H1 (cell line): ENCODE measurements at regions not wholly inside any gene's neighbourhood (a gene's known extent, or its start where the extent isn't known, plus 50 kb on each side); places are given as distances from the start of the nearest gene placed in this dataset.

ENCODE experiments used
- CTCF ChIA-PET: fragments of 300-600 bp; sonication (Branson Sonifier 250); formaldehyde crosslinking; loops from one replicate; lab custom pipeline; 2021; ENCODE audit not compliant: partially characterized antibody; lab: Charles Lee
- POLR2A ChIA-PET: fragments of 300-600 bp; sonication (Branson Sonifier 250); formaldehyde crosslinking; loops from one replicate; lab custom pipeline; 2021; ENCODE audit warnings: inconsistent platforms; ENCODE audit not compliant: partially characterized antibody; lab: Charles Lee
- DNase-seq, 2 experiments: peaks; one replicate each; pipeline versions ENCODE4 v3.0.0 to v3.0.0-alpha.2; 2010 to 2022; ENCODE audit warnings: low spot score in 2 of 2, low read depth in 1 of 2, mixed read lengths in 1 of 2
- FAIRE-seq: peaks from 2 replicates; lab custom pipeline; 2011; peaks lifted over from hg19 to GRCh38; lab: Jason Lieb, UNC
- H2AFZ ChIP-seq: 2 replicates; pipeline ENCODE4 v1.8.1; 2012; ENCODE audit warnings: low read length, inconsistent platforms
- H2AK5ac ChIP-seq: 2 replicates; pipeline ENCODE4 v1.6.1; 2013; ENCODE audit warnings: low read depth, low read length
- H2BK120ac ChIP-seq: replicated peaks from 2 replicates; pipeline ENCODE3; 2013; ENCODE audit warnings: low read depth, low read length, inconsistent platforms
- H2BK12ac ChIP-seq: 2 replicates; pipeline ENCODE4 v1.6.1; 2013; ENCODE audit warnings: low read depth, low read length
- H2BK15ac ChIP-seq: 2 replicates; pipeline ENCODE4 v1.6.1; 2013; ENCODE audit warnings: low read length
- H2BK20ac ChIP-seq: 2 replicates; pipeline ENCODE4 v1.6.1; 2013; ENCODE audit warnings: low read length
- H2BK5ac ChIP-seq: 2 replicates; pipeline ENCODE4 v1.6.1; 2013; ENCODE audit warnings: low read depth, low read length
- H3K14ac ChIP-seq: 2 replicates; pipeline ENCODE4 v1.6.1; 2013; ENCODE audit warnings: inconsistent platforms; ENCODE audit not compliant: insufficient read length
- H3K18ac ChIP-seq: 2 replicates; pipeline ENCODE4 v1.6.1; 2013; ENCODE audit warnings: low read length; ENCODE audit errors: extremely low read depth
- H3K23ac ChIP-seq: 2 replicates; pipeline ENCODE4 v1.6.1; 2013; ENCODE audit warnings: inconsistent platforms; ENCODE audit not compliant: insufficient read length
- H3K23me2 ChIP-seq: 2 replicates; pipeline ENCODE4 v1.6.1; 2013; ENCODE audit warnings: low read depth, low read length
- H3K27ac ChIP-seq: 2 replicates; pipeline ENCODE4 v1.6.1; 2011; ENCODE audit warnings: low read depth, low read length, inconsistent platforms
- H3K27me3 ChIP-seq, 4 experiments: replicated peaks in 1 of 4; 1 replicate in 1 of 4; 2 replicates in 3 of 4; pipeline versions ENCODE4 v1.6.1 to v1.8.1; 2011 to 2013; ENCODE audit warnings: low read length in 3 of 4, mild to moderate bottlenecking in 3 of 4, inconsistent platforms in 2 of 4, mixed read lengths in 2 of 4, moderate library complexity in 1 of 4; ENCODE audit not compliant: control insufficient read depth in 3 of 4, insufficient read depth in 3 of 4; ENCODE audit errors: extremely low read depth in 1 of 4
- H3K36me3 ChIP-seq, 4 experiments: 2 replicates each; pipeline versions ENCODE4 v1.6.1 to v1.8.1; 2011 to 2013; ENCODE audit warnings: mild to moderate bottlenecking in 4 of 4, low read length in 3 of 4, moderate library complexity in 2 of 4, control low read depth in 1 of 4, inconsistent platforms in 1 of 4; ENCODE audit not compliant: insufficient read depth in 4 of 4, control insufficient read depth in 2 of 4
- H3K4ac ChIP-seq: replicated peaks from 2 replicates; pipeline ENCODE3; 2013; ENCODE audit warnings: low read length, low read depth, mixed read lengths, inconsistent platforms; ENCODE audit not compliant: insufficient read length
- H3K4me1 ChIP-seq, 4 experiments: replicated peaks in 1 of 4; 1 replicate in 1 of 4; 2 replicates in 3 of 4; pipeline versions ENCODE4 v1.6.1 to v1.8.1; 2011 to 2013; ENCODE audit warnings: low read length in 3 of 4, inconsistent platforms in 2 of 4, mixed read lengths in 1 of 4; ENCODE audit not compliant: insufficient read depth in 4 of 4, control insufficient read depth in 3 of 4
- H3K4me2 ChIP-seq, 2 experiments: 2 replicates each; pipeline versions ENCODE4 v1.6.1 to v1.8.1; 2011 to 2013; ENCODE audit warnings: low read depth in 2 of 2, low read length in 2 of 2, control low read depth in 1 of 2, inconsistent platforms in 1 of 2, mild to moderate bottlenecking in 1 of 2; ENCODE audit not compliant: insufficient read depth in 1 of 2
- H3K4me3 ChIP-seq, 4 experiments: fragments of 200-600, 300-600 bp in 1 of 4; sonication (generic), shearing (Covaris generic), sonication (Bioruptor Twin) in 1 of 4; 2 replicates each; pipeline versions ENCODE4 v1.5.1 to v1.8.1; 2011 to 2016; ENCODE audit warnings: low read length in 4 of 4, low read depth in 3 of 4, control low read depth in 2 of 4, inconsistent platforms in 2 of 4, mild to moderate bottlenecking in 2 of 4, mixed read lengths in 1 of 4, moderate library complexity in 1 of 4; ENCODE audit not compliant: insufficient read depth in 2 of 4; ENCODE audit errors: extremely low read depth in 1 of 4
- H3K56ac ChIP-seq: replicated peaks from 2 replicates; pipeline ENCODE3; 2013; ENCODE audit warnings: low read depth, mild to moderate bottlenecking, mixed read lengths, low read length, inconsistent platforms; ENCODE audit not compliant: insufficient read length
- H3K79me1 ChIP-seq: 2 replicates; pipeline ENCODE4 v1.6.1; 2013; ENCODE audit warnings: low read depth, low read length, control low read depth
- H3K79me2 ChIP-seq, 2 experiments: 2 replicates each; pipeline versions ENCODE4 v1.6.1 to v1.8.1; 2012 to 2013; ENCODE audit warnings: low read length in 2 of 2, mild to moderate bottlenecking in 2 of 2, inconsistent platforms in 1 of 2; ENCODE audit not compliant: insufficient read depth in 2 of 2, control insufficient read depth in 1 of 2
- H3K9ac ChIP-seq, 4 experiments: replicated peaks in 1 of 4; 1 replicate in 1 of 4; 2 replicates in 3 of 4; pipeline versions ENCODE4 v1.6.1 to v1.8.1; 2011 to 2013; ENCODE audit warnings: low read depth in 3 of 4, low read length in 3 of 4, control low read depth in 2 of 4, mild to moderate bottlenecking in 2 of 4, moderate library complexity in 2 of 4, inconsistent platforms in 1 of 4; ENCODE audit errors: extremely low read depth in 1 of 4
- H3K9me3 ChIP-seq, 2 experiments: 2 replicates each; pipeline versions ENCODE4 v1.6.1 to v1.8.1; 2012 to 2013; ENCODE audit warnings: mild to moderate bottlenecking in 2 of 2, moderate library complexity in 2 of 2, control low read depth in 1 of 2, inconsistent platforms in 1 of 2, low read depth in 1 of 2, low read length in 1 of 2, mixed read lengths in 1 of 2; ENCODE audit not compliant: insufficient read depth in 2 of 2
- H4K20me1 ChIP-seq, 2 experiments: replicated peaks in 1 of 2; 2 replicates each; pipeline versions ENCODE3 to v1.8.1; 2011 to 2013; ENCODE audit warnings: inconsistent platforms in 2 of 2, low read length in 2 of 2, mild to moderate bottlenecking in 1 of 2; ENCODE audit not compliant: insufficient read depth in 2 of 2, control insufficient read depth in 1 of 2
- H4K5ac ChIP-seq: 2 replicates; pipeline ENCODE4 v1.6.1; 2013; ENCODE audit warnings: low read length, low read depth, mixed read lengths, inconsistent platforms; ENCODE audit not compliant: insufficient read length
- H4K8ac ChIP-seq: 2 replicates; pipeline ENCODE4 v1.8.0; 2013; ENCODE audit warnings: mild to moderate bottlenecking, moderate library complexity, low read length, inconsistent platforms; ENCODE audit not compliant: insufficient read depth; ENCODE audit errors: extremely low read depth
- H4K91ac ChIP-seq: replicated peaks from 2 replicates; pipeline ENCODE3; 2013; ENCODE audit warnings: low read length, mixed read lengths, inconsistent platforms; ENCODE audit not compliant: insufficient read length
- CTCF ChIP-seq, 3 experiments: IDR thresholded peaks; 1 replicate in 2 of 3; 2 replicates in 1 of 3; pipeline versions ENCODE4 v1.5.1 to v1.6.1; 2011; ENCODE audit warnings: low read length in 3 of 3, mild to moderate bottlenecking in 3 of 3, inconsistent platforms in 2 of 3, low read depth in 1 of 3, moderate library complexity in 1 of 3; ENCODE audit not compliant: insufficient read depth in 1 of 3; ENCODE audit errors: control extremely low read depth in 1 of 3
- FOSL1 ChIP-seq: IDR thresholded peaks from 2 replicates; pipeline ENCODE4 v1.6.1; 2011; ENCODE audit warnings: mild to moderate bottlenecking, low read depth, low read length, moderate library complexity; ENCODE audit not compliant: insufficient read depth
- RAD21 ChIP-seq, 2 experiments: IDR thresholded peaks in 1 of 2; conservative IDR thresholded peaks in 1 of 2; 2 replicates each; pipeline ENCODE4 v1.6.1; 2011; ENCODE audit warnings: low read depth in 2 of 2, low read length in 2 of 2, improper control_type of control experiment in 1 of 2, inconsistent platforms in 1 of 2, mild to moderate bottlenecking in 1 of 2, moderate library complexity in 1 of 2
- RBBP5 ChIP-seq: IDR thresholded peaks from 2 replicates; pipeline ENCODE4 v1.7.1; 2012; ENCODE audit warnings: low read depth, mild to moderate bottlenecking, inconsistent platforms, low read length, moderate library complexity, borderline replicate concordance
- RNF2 ChIP-seq: fragments of 200-900, 300-1000 bp; sonication (generic); IDR thresholded peaks from 2 replicates; pipeline ENCODE4 v1.7.1; 2016; ENCODE audit warnings: borderline replicate concordance, low read depth, mild to moderate bottlenecking, antibody characterized with exemption, low read length; ENCODE audit not compliant: poor library complexity, severe bottlenecking; ENCODE audit errors: missing control alignments
- ZNF274 ChIP-seq: IDR thresholded peaks from 2 replicates; pipeline ENCODE4 v1.7.0; 2012; ENCODE audit warnings: low read length, borderline replicate concordance; ENCODE audit errors: extremely low read depth
- WGBS, 2 experiments: shearing (Covaris generic) in 1 of 2; methylation state at CpG; one replicate each; pipeline versions ENCODE4 v1.1.6 to v1.1.7; 2013 to 2015; ENCODE audit warnings: low lambda C conversion rate in 2 of 2, mixed read lengths in 2 of 2, inconsistent platforms in 1 of 2, low coverage in 1 of 2, missing lambda C conversion rate in 1 of 2; ENCODE audit not compliant: insufficient replicate concordance in 2 of 2, insufficient coverage in 1 of 2, insufficient read length in 1 of 2; ENCODE audit errors: extremely low coverage in 1 of 2, missing lambda C conversion rate in 1 of 2; 5-methylcytosine and 5-hydroxymethylcytosine counted together

GRCh38 chr2:139790807-139791752 is 1010.9 kb upstream of the NXPH2 start:
- Histone ChIP-seq H3K27ac (no peak overlapping the region), H3K79me1 (no peaks in the 10 kb centered on the region), H4K91ac (no peak overlapping the region), H2BK20ac (no peak overlapping the region), H3K9me3 (no peaks in the 10 kb centered on the region), H3K23ac (no peak overlapping the region), H3K79me2 (no peaks in the 10 kb centered on the region), H2BK15ac (no peak overlapping the region), H3K4ac (no peak overlapping the region), H2AFZ (no peak overlapping the region), H3K14ac (no peak overlapping the region), H4K20me1 (no peaks in the 10 kb centered on the region), H4K5ac (no peak overlapping the region), H3K23me2 (no peaks in the 10 kb centered on the region)
- FAIRE-seq: peak; percentile 32
- CTCF ChIA-PET: interaction anchor here (0.9 to 1.1 kb wide), 2 partner anchors 10 to 201 kb away, joined by 3 to 6 read pairs; no protein-coding TSS in a partner anchor
- no peak for DNase-seq
- 88% methylated on average over 3 of the region's 3 CpGs; no CpG with 5 or more reads in 1 of the 2 experiments for WGBS, 2 experiments
- TF ChIP-seq FOSL1: no peak
- no peak for TF ChIP-seq RNF2
- no peak for TF ChIP-seq RBBP5
- no peak for TF ChIP-seq ZNF274
- peak in 1 of 3 experiments; percentile 32; a peak in 2 of 4 replicates for TF ChIP-seq CTCF (IDR thresholded peaks at IDR 0.05; ENCODE audit: control extremely low read depth in 1 of 3, insufficient read depth in 1 of 3, low read depth in 1 of 3, low read length in 3 of 3)
- peak; percentile 51 to 65 for TF ChIP-seq RAD21 (IDR thresholded peaks at IDR 0.05 in 1 of 2, conservative IDR thresholded peaks at IDR 0.05 in 1 of 2; ENCODE audit: low read depth in 2 of 2, low read length in 2 of 2)
- TF ChIP-seq, all 59 proteins: peak for 2
- Histone ChIP-seq H2BK12ac (no peak overlapping the region), H2BK120ac (no peak overlapping the region), H4K8ac (no peak overlapping the region), H3K4me1 (no peaks in the 10 kb centered on the region), H3K56ac (no peak overlapping the region), H2BK5ac (no peak overlapping the region), H3K4me3 (no peak overlapping the region), H3K18ac (no peak overlapping the region), H3K9ac (no peak overlapping the region), H2AK5ac (no peak overlapping the region), H3K4me2 (no peak overlapping the region), H3K36me3 (no peaks in the 10 kb centered on the region), H3K27me3 (no peaks in the 10 kb centered on the region)
- POLR2A ChIA-PET: no interaction called here
